ENCODE measurements at regions not wholly inside any gene's neighbourhood (a gene's known extent, or its start where the extent isn't known, plus 50 kb on each side); places are given as distances from the start of the nearest gene placed in this dataset.

GRCh38 chr5:17340819-17341218 lies 123.4 kb downstream of the BASP1 start:
- TF ChIP-seq EZH2 (IDR thresholded peaks at IDR 0.05) = no peak
- TF ChIP-seq CTCF (IDR thresholded peaks at IDR 0.05) = no peak
- TF ChIP-seq EZH2phosphoT487 (IDR thresholded peaks at IDR 0.05) = no peak
